ENCODE measurements at regions not wholly inside any gene's neighbourhood (a gene's known extent, or its start where the extent isn't known, plus 50 kb on each side); places are given as distances from the start of the nearest gene placed in this dataset.
A peak's percentile ranks its signal among the peaks of the same experiment; 100 is the strongest.
"Not testable (repeated sequence)": the region's sequence is repeated elsewhere in the genome, so short reads cannot be mapped to it uniquely, and the experiment has no call there.

- DNase-seq (ENCODE audit: low read depth): no peak
These were observed 469.8 kb upstream of the WWC1 start for GRCh38 chr5:167821669-167822068.

GRCh38 chr5:167822241-167822640, 469.2 kb upstream of the WWC1 start:
- no peak for DNase-seq (ENCODE audit: low read depth)

GRCh38 chr5:167823405-167823804, 468.0 kb upstream of the WWC1 start:
- DNase-seq (ENCODE audit: low read depth): no peak

GRCh38 chr5:167827766-167828165, 463.7 kb upstream of the WWC1 start:
- no peak for DNase-seq (ENCODE audit: low read depth)

- no peak for DNase-seq (ENCODE audit: low read depth)
These were observed 459.5 kb upstream of the WWC1 start for GRCh38 chr5:167831754-167832504.

- DNase-seq (ENCODE audit: low read depth): no peak
These were observed 458.8 kb upstream of the WWC1 start for GRCh38 chr5:167832609-167833008.

GRCh38 chr5:167833456-167833855, 458.0 kb upstream of the WWC1 start:
- no peak for DNase-seq (ENCODE audit: low read depth)

- DNase-seq (ENCODE audit: low read depth): no peak
These were observed 456.3 kb upstream of the WWC1 start for GRCh38 chr5:167835146-167835545.

- no peak for DNase-seq (ENCODE audit: low read depth)
These were observed 454.3 kb upstream of the WWC1 start for GRCh38 chr5:167837127-167837526.

- no peak for DNase-seq (ENCODE audit: low read depth)
These were observed 452.4 kb upstream of the WWC1 start for GRCh38 chr5:167839065-167839464.

- DNase-seq (ENCODE audit: low read depth): no peak
These were observed 450.8 kb upstream of the WWC1 start for GRCh38 chr5:167840527-167841130.

GRCh38 chr5:167843881-167844572, 447.4 kb upstream of the WWC1 start:
- no peak for DNase-seq (ENCODE audit: low read depth)

GRCh38 chr5:167845952-167846351, 445.5 kb upstream of the WWC1 start:
- DNase-seq (ENCODE audit: low read depth): no peak

GRCh38 chr5:167849874-167850273, 441.6 kb upstream of the WWC1 start:
- DNase-seq (ENCODE audit: low read depth): no peak

GRCh38 chr5:167850911-167851310, 440.5 kb upstream of the WWC1 start:
- no peak for DNase-seq (ENCODE audit: low read depth)

GRCh38 chr5:167851416-167851815, 440.0 kb upstream of the WWC1 start:
- DNase-seq (ENCODE audit: low read depth): no peak

- DNase-seq (ENCODE audit: low read depth): no peak
These were observed 438.9 kb upstream of the WWC1 start for GRCh38 chr5:167852515-167852914.

GRCh38 chr5:167853421-167853820, 438.0 kb upstream of the WWC1 start:
- peak; percentile 21 for DNase-seq (ENCODE audit: low read depth)

GRCh38 chr5:167855818-167856217, 435.6 kb upstream of the WWC1 start:
- DNase-seq (ENCODE audit: low read depth): no peak

- no peak for DNase-seq (ENCODE audit: low read depth)
These were observed 434.1 kb upstream of the WWC1 start for GRCh38 chr5:167857321-167857720.

GRCh38 chr5:167858186-167858855, 433.1 kb upstream of the WWC1 start:
- DNase-seq (ENCODE audit: low read depth): not testable (repeated sequence)

GRCh38 chr5:167861129-167861927, 430.1 kb upstream of the WWC1 start:
- no peak for DNase-seq (ENCODE audit: low read depth)

All from fibroblast of gingiva (primary cell).